GM23338 (cell line): ENCODE measurements at regions not wholly inside any gene's neighbourhood (a gene's known extent, or its start where the extent isn't known, plus 50 kb on each side); places are given as distances from the start of the nearest gene placed in this dataset.

Experiments
- ATAC-seq: fragments of 200-7000 bp; cut with Tn5 transposase; 3 replicates; pipeline ENCODE4 v1.9.1; 2020
- DNase-seq: peaks from one replicate; pipeline ENCODE4 v3.0.0-alpha.2; 2015; ENCODE audit warnings: low spot score
- H2AFZ ChIP-seq: fragments of 200-600 bp; sonication (generic); 2 replicates; pipeline ENCODE4 v1.8.0; 2016; ENCODE audit warnings: antibody characterized with exemption, mild to moderate bottlenecking, moderate library complexity
- H3F3A ChIP-seq: fragments of 200-600 bp; sonication (generic); replicated peaks from 2 replicates; pipeline ENCODE4 v1.8.0; 2017; ENCODE audit warnings: antibody characterized with exemption, mixed run types, low read depth
- H3K27ac ChIP-seq: fragments of 200-600 bp; sonication (generic); 2 replicates; pipeline ENCODE4 v1.6.1; 2016; ENCODE audit warnings: low read depth
- H3K27me3 ChIP-seq: fragments of 200-600 bp; sonication (generic); 2 replicates; pipeline ENCODE4 v1.8.0; 2016; ENCODE audit warnings: mild to moderate bottlenecking, mixed run types, moderate library complexity; ENCODE audit not compliant: insufficient read depth
- H3K36me3 ChIP-seq: fragments of 200-600 bp; sonication (generic); 2 replicates; pipeline ENCODE4 v1.8.0; 2016; ENCODE audit warnings: mild to moderate bottlenecking; ENCODE audit not compliant: insufficient read depth
- H3K4me1 ChIP-seq: fragments of 200-600 bp; sonication (generic); 2 replicates; pipeline ENCODE4 v1.8.0; 2016; ENCODE audit warnings: mild to moderate bottlenecking, moderate library complexity; ENCODE audit not compliant: insufficient read depth
- H3K4me2 ChIP-seq: fragments of 200-600 bp; sonication (generic); 2 replicates; pipeline ENCODE4 v1.7.1; 2017; ENCODE audit warnings: mixed run types
- H3K4me3 ChIP-seq: fragments of 200-600 bp; sonication (generic); 2 replicates; pipeline ENCODE4 v1.6.1; 2016; ENCODE audit warnings: mixed run types
- H3K79me2 ChIP-seq: fragments of 200-600 bp; sonication (generic); replicated peaks from 2 replicates; pipeline ENCODE4 v1.8.0; 2017; ENCODE audit warnings: mild to moderate bottlenecking; ENCODE audit not compliant: insufficient read depth
- H3K9me2 ChIP-seq: fragments of 200-600 bp; sonication (generic); 2 replicates; pipeline ENCODE4 v1.8.0; 2017; ENCODE audit not compliant: insufficient read depth
- H4K20me1 ChIP-seq: fragments of 200-600 bp; sonication (generic); replicated peaks from 2 replicates; pipeline ENCODE4 v1.8.0; 2017; ENCODE audit warnings: mild to moderate bottlenecking; ENCODE audit not compliant: insufficient read depth
- H3K27ac Mint-ChIP-seq: 2 replicates; pipeline ENCODE4 v1.8.0; 2020; ENCODE audit warnings: inconsistent platforms, mild to moderate bottlenecking, moderate library complexity, mixed read lengths
- H3K27me3 Mint-ChIP-seq: 3 replicates; pipeline ENCODE4 v1.8.0; 2022; ENCODE audit warnings: low read depth, mild to moderate bottlenecking, moderate library complexity, mixed read lengths, inconsistent platforms; ENCODE audit not compliant: insufficient read depth, poor library complexity
- H3K36me3 Mint-ChIP-seq: 3 replicates; pipeline ENCODE4 v1.8.0; 2021; ENCODE audit warnings: low read depth, mild to moderate bottlenecking, inconsistent platforms, moderate library complexity, mixed read lengths
- H3K4me1 Mint-ChIP-seq: 3 replicates; pipeline ENCODE4 v1.8.0; 2020; ENCODE audit warnings: mild to moderate bottlenecking, inconsistent platforms, mixed read lengths
- H3K4me3 Mint-ChIP-seq: 3 replicates; pipeline ENCODE4 v1.8.0; 2021; ENCODE audit warnings: moderate library complexity, mild to moderate bottlenecking, inconsistent platforms, mixed read lengths
- H3K9me3 Mint-ChIP-seq: 3 replicates; pipeline ENCODE4 v1.8.0; 2020; ENCODE audit warnings: moderate library complexity, mild to moderate bottlenecking, inconsistent platforms, mixed read lengths
- CREB1 ChIP-seq: fragments of 250-450 bp; sonication (Bioruptor Pico); IDR thresholded peaks from 2 replicates; pipeline ENCODE4 v1.5.0; 2020; ENCODE audit warnings: low read depth, mild to moderate bottlenecking, moderate library complexity
- EZH2 ChIP-seq: fragments of 200-600 bp; sonication (generic); IDR thresholded peaks from one replicate; pipeline ENCODE4 v1.8.0; 2017; ENCODE audit warnings: antibody characterized with exemption, mild to moderate bottlenecking, low read depth; ENCODE audit not compliant: unreplicated experiment
- EZH2phosphoT487 ChIP-seq: fragments of 200-600 bp; sonication (generic); IDR thresholded peaks from one replicate; pipeline ENCODE4 v1.8.1; 2018; ENCODE audit warnings: antibody characterized with exemption; ENCODE audit not compliant: unreplicated experiment
- JUNB ChIP-seq: IDR thresholded peaks from one replicate; pipeline ENCODE4 v1.6.1; 2016; ENCODE audit warnings: antibody characterized with exemption; ENCODE audit not compliant: unreplicated experiment
- NANOG ChIP-seq: IDR thresholded peaks from 2 replicates; pipeline ENCODE4 v1.6.1; 2016; ENCODE audit warnings: antibody characterized with exemption, borderline replicate concordance
- ZNF114 ChIP-seq: fragments of 250-450 bp; sonication (Bioruptor Pico); IDR thresholded peaks from 2 replicates; pipeline ENCODE4 v1.5.0; 2020; ENCODE audit warnings: mild to moderate bottlenecking, moderate library complexity
- TF ChIP-seq, protein P1 (sequence below): fragments of 250-450 bp; sonication (Bioruptor Pico); IDR thresholded peaks from 2 replicates; pipeline ENCODE4 v1.5.0; 2020; ENCODE audit warnings: mild to moderate bottlenecking, moderate library complexity
- TF ChIP-seq, protein P2 (sequence below): IDR thresholded peaks from 2 replicates; pipeline ENCODE4 v1.6.1; 2016; ENCODE audit warnings: antibody characterized with exemption
- TF ChIP-seq, protein P3 (sequence below), 2 experiments: fragments of 200-600 bp in 1 of 2; sonication (generic) in 1 of 2; conservative IDR thresholded peaks; 2 replicates each; pipeline versions ENCODE4 v1.5.1 to v1.6.1; 2016 to 2017; ENCODE audit warnings: antibody characterized with exemption in 2 of 2, low read depth in 2 of 2, mild to moderate bottlenecking in 2 of 2, moderate library complexity in 1 of 2

- TF ChIP-seq, protein P1, sequence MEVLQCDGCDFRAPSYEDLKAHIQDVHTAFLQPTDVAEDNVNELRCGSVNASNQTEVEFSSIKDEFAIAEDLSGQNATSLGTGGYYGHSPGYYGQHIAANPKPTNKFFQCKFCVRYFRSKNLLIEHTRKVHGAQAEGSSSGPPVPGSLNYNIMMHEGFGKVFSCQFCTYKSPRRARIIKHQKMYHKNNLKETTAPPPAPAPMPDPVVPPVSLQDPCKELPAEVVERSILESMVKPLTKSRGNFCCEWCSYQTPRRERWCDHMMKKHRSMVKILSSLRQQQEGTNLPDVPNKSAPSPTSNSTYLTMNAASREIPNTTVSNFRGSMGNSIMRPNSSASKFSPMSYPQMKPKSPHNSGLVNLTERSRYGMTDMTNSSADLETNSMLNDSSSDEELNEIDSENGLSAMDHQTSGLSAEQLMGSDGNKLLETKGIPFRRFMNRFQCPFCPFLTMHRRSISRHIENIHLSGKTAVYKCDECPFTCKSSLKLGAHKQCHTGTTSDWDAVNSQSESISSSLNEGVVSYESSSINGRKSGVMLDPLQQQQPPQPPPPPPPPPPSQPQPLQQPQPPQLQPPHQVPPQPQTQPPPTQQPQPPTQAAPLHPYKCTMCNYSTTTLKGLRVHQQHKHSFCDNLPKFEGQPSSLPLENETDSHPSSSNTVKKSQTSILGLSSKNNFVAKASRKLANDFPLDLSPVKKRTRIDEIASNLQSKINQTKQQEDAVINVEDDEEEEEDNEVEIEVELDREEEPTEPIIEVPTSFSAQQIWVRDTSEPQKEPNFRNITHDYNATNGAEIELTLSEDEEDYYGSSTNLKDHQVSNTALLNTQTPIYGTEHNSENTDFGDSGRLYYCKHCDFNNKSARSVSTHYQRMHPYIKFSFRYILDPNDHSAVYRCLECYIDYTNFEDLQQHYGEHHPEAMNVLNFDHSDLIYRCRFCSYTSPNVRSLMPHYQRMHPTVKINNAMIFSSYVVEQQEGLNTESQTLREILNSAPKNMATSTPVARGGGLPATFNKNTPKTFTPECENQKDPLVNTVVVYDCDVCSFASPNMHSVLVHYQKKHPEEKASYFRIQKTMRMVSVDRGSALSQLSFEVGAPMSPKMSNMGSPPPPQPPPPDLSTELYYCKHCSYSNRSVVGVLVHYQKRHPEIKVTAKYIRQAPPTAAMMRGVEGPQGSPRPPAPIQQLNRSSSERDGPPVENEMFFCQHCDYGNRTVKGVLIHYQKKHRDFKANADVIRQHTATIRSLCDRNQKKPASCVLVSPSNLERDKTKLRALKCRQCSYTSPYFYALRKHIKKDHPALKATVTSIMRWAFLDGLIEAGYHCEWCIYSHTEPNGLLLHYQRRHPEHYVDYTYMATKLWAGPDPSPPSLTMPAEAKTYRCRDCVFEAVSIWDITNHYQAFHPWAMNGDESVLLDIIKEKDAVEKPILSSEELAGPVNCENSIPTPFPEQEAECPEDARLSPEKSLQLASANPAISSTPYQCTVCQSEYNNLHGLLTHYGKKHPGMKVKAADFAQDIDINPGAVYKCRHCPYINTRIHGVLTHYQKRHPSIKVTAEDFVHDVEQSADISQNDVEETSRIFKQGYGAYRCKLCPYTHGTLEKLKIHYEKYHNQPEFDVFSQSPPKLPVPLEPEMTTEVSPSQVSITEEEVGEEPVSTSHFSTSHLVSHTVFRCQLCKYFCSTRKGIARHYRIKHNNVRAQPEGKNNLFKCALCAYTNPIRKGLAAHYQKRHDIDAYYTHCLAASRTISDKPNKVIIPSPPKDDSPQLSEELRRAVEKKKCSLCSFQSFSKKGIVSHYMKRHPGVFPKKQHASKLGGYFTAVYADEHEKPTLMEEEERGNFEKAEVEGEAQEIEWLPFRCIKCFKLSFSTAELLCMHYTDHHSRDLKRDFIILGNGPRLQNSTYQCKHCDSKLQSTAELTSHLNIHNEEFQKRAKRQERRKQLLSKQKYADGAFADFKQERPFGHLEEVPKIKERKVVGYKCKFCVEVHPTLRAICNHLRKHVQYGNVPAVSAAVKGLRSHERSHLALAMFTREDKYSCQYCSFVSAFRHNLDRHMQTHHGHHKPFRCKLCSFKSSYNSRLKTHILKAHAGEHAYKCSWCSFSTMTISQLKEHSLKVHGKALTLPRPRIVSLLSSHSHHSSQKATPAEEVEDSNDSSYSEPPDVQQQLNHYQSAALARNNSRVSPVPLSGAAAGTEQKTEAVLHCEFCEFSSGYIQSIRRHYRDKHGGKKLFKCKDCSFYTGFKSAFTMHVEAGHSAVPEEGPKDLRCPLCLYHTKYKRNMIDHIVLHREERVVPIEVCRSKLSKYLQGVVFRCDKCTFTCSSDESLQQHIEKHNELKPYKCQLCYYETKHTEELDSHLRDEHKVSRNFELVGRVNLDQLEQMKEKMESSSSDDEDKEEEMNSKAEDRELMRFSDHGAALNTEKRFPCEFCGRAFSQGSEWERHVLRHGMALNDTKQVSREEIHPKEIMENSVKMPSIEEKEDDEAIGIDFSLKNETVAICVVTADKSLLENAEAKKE (CRISPR knock-in tag), result no peak
- TF ChIP-seq NANOG (no peak), CREB1 (CRISPR knock-in tag) (no peak), EZH2 (no peak)
Observed at GRCh38 chr9:81782313-81782995, 93.1 kb upstream of the TLE1 start (continued).

DNA sequence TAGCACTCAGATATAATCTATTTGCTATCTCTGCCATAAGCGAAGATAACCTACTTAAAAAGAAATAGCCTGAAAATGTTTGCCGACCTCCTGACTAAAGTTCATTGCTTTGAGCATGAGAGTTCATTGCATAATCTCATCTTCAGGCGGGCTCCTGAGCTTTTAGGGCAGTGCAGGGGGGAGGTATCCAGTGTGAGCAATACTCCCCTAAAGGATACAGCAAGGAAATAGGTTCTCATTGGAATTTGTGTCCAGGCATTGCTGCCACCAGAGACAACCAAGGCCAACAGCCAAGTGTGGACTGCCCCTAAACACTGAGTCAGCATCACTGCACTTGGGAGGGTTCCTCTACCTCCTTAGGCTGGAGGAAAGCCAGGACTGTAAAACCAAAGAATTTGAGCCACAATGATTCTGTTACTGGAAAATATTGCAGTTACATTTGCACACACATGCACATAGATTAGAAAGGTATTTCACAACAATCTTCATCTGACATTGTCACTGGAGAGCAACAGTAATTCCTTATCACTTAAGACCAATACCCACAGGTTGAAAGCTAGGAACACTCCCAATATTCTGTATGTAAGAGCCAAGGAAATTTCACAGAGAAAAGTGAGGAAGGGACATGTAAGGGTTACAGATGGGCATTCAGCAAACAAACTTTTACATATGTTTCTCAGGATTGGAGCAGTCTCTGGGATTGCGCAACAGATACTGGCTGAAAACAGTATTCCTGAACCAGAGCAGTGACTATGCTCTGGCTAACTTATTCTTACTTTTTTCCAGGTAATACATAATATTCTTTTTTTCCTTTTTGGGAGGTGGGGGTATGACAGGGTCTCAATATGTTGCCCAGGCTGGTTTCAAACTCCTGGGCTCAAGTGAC lies 98.6 kb upstream of the TLE1 start:
- no peaks in the 10 kb centered on the region for H3K9me2 ChIP-seq
- no peak overlapping the region for H3K4me3 ChIP-seq
- H3K4me2 ChIP-seq, result no peak overlapping the region
- no peaks in the 10 kb centered on the region for H3F3A ChIP-seq
- H3K36me3 Mint-ChIP-seq, result no peaks in the 10 kb centered on the region
- H3K36me3 ChIP-seq, result no peaks in the 10 kb centered on the region
- no peaks in the 10 kb centered on the region for H3K27me3 ChIP-seq
- H3K27me3 Mint-ChIP-seq, result peaks cover 7% of the 10 kb centered on the region
- no peaks in the 10 kb centered on the region for H3K9me3 Mint-ChIP-seq
- no peaks in the 10 kb centered on the region; the same call in 1 of the 2 replicates for H3K4me1 ChIP-seq
- ATAC-seq, result no peak
- no peak overlapping the region for H3K27ac ChIP-seq
- no peak for DNase-seq
- H3K4me1 Mint-ChIP-seq, result peaks cover 3% of the 10 kb centered on the region
- no peaks in the 10 kb centered on the region for H4K20me1 ChIP-seq
- no peak overlapping the region for H3K4me3 Mint-ChIP-seq
- no peaks in the 10 kb centered on the region for H3K79me2 ChIP-seq
- H2AFZ ChIP-seq, result no peak overlapping the region
- no peak overlapping the region for H3K27ac Mint-ChIP-seq
- TF ChIP-seq, protein P2, sequence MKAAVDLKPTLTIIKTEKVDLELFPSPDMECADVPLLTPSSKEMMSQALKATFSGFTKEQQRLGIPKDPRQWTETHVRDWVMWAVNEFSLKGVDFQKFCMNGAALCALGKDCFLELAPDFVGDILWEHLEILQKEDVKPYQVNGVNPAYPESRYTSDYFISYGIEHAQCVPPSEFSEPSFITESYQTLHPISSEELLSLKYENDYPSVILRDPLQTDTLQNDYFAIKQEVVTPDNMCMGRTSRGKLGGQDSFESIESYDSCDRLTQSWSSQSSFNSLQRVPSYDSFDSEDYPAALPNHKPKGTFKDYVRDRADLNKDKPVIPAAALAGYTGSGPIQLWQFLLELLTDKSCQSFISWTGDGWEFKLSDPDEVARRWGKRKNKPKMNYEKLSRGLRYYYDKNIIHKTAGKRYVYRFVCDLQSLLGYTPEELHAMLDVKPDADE, result no peak
- TF ChIP-seq EZH2phosphoT487, result no peak
- TF ChIP-seq JUNB, result no peak
- TF ChIP-seq, protein P3, sequence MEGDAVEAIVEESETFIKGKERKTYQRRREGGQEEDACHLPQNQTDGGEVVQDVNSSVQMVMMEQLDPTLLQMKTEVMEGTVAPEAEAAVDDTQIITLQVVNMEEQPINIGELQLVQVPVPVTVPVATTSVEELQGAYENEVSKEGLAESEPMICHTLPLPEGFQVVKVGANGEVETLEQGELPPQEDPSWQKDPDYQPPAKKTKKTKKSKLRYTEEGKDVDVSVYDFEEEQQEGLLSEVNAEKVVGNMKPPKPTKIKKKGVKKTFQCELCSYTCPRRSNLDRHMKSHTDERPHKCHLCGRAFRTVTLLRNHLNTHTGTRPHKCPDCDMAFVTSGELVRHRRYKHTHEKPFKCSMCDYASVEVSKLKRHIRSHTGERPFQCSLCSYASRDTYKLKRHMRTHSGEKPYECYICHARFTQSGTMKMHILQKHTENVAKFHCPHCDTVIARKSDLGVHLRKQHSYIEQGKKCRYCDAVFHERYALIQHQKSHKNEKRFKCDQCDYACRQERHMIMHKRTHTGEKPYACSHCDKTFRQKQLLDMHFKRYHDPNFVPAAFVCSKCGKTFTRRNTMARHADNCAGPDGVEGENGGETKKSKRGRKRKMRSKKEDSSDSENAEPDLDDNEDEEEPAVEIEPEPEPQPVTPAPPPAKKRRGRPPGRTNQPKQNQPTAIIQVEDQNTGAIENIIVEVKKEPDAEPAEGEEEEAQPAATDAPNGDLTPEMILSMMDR (conservative IDR thresholded peaks at IDR 0.05; ENCODE audit: low read depth in 2 of 2), result no peak
- TF ChIP-seq ZNF114 (CRISPR knock-in tag), result no peak
